ENCODE measurements at regions not wholly inside any gene's neighbourhood (a gene's known extent, or its start where the extent isn't known, plus 50 kb on each side); places are given as distances from the start of the nearest gene placed in this dataset.

GRCh38 chr10:106336874-106337273, 827.6 kb downstream of the SORCS1 start:
- no peaks in the 10 kb centered on the region for H3K36me3 ChIP-seq (replicated peaks in 1 of 2; ENCODE audit: control extremely low read depth in 1 of 2, control insufficient read depth in 1 of 2, extremely low read depth in 1 of 2, insufficient read depth in 2 of 2, low read length in 1 of 2)
- WGBS (ENCODE audit: insufficient coverage), result no CpG with 5 or more reads among the region's 5 CpGs
- H3K27ac ChIP-seq (ENCODE audit: low read length in 2 of 2), result no peak overlapping the region
- no peaks in the 10 kb centered on the region for H3K4me1 Mint-ChIP-seq
- peaks cover 0 to 9% (median 0%) of the 10 kb centered on the region in 3 donors for H3K9me3 ChIP-seq (ENCODE audit: control extremely low read depth in 1 of 3, control insufficient read depth in 2 of 3, insufficient read depth in 1 of 3, low read length in 2 of 3)
- no peak overlapping the region for H3K4me3 ChIP-seq (ENCODE audit: control extremely low read depth in 1 of 5, extremely low read depth in 1 of 5, insufficient read depth in 1 of 5, low read depth in 2 of 5, low read length in 4 of 5)
- TF ChIP-seq EZH2 (IDR thresholded peaks at IDR 0.05; ENCODE audit: borderline replicate concordance, insufficient read depth, low read depth, low read length, poor library complexity, severe bottlenecking), result no peak
- TF ChIP-seq, protein P1, sequence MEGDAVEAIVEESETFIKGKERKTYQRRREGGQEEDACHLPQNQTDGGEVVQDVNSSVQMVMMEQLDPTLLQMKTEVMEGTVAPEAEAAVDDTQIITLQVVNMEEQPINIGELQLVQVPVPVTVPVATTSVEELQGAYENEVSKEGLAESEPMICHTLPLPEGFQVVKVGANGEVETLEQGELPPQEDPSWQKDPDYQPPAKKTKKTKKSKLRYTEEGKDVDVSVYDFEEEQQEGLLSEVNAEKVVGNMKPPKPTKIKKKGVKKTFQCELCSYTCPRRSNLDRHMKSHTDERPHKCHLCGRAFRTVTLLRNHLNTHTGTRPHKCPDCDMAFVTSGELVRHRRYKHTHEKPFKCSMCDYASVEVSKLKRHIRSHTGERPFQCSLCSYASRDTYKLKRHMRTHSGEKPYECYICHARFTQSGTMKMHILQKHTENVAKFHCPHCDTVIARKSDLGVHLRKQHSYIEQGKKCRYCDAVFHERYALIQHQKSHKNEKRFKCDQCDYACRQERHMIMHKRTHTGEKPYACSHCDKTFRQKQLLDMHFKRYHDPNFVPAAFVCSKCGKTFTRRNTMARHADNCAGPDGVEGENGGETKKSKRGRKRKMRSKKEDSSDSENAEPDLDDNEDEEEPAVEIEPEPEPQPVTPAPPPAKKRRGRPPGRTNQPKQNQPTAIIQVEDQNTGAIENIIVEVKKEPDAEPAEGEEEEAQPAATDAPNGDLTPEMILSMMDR (IDR thresholded peaks at IDR 0.05), result no peak
- no peaks in the 10 kb centered on the region for H3K79me2 ChIP-seq (ENCODE audit: control insufficient read depth, insufficient read depth, low read length)
- ChIA-PET POLR2A (no interaction called here), CTCF (no interaction called here)
- no peaks in the 10 kb centered on the region for H4K20me1 ChIP-seq (ENCODE audit: control insufficient read depth, insufficient read depth, low read length, poor library complexity, severe bottlenecking)
- peaks cover 5% of the 10 kb centered on the region for H3K9me3 Mint-ChIP-seq (ENCODE audit: insufficient read depth)
- H3K4me3 Mint-ChIP-seq, result no peak overlapping the region
- H3K27ac Mint-ChIP-seq, result no peak overlapping the region
- H3K27me3 ChIP-seq (replicated peaks in 1 of 4; ENCODE audit: control extremely low read depth in 1 of 4, control insufficient read depth in 3 of 4, insufficient read depth in 4 of 4, low read length in 3 of 4), result no peaks in the 10 kb centered on the region
- no peak for DNase-seq
- ATAC-seq (ENCODE audit: low read depth), result no peak
- H2AFZ ChIP-seq (ENCODE audit: insufficient read depth, low read depth, low read length, poor library complexity, severe bottlenecking), result no peak overlapping the region
- H3K4me2 ChIP-seq (replicated peaks; ENCODE audit: low read depth, low read length, poor library complexity, severe bottlenecking), result no peak overlapping the region
- intact Hi-C loops (cut with micrococcal nuclease), result no loop called here
- H3K4me1 ChIP-seq (ENCODE audit: control insufficient read depth in 2 of 2, insufficient read depth in 2 of 2, low read length in 2 of 2), result no peaks in the 10 kb centered on the region
- H3K9ac ChIP-seq (ENCODE audit: low read length), result no peak overlapping the region
- no peaks in the 10 kb centered on the region for H3K27me3 Mint-ChIP-seq

DNA sequence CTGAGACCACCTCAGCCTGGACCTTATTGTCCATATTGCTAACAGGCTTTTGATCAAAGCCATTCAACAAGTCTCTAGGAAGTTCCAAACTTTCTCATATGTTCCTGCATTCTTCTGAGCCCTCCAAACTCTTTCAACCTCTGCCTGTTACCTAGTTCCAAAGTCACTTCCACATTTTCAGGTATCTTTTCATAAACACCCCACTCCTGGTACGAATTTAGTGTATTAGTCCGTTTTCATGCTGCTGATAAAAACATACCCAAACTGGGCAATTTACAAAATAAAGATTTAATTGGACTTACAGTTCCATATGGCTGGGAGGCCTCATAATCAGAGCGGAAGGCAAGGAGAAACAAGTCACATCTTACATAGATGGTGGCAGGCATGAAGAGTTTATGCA, 836.8 kb downstream of the SORCS1 start:
- DNase-seq, result no peak
- H3K9ac ChIP-seq (ENCODE audit: low read length), result no peak overlapping the region
- peaks cover 10% of the 10 kb centered on the region for H3K9me3 Mint-ChIP-seq (ENCODE audit: insufficient read depth)
- H3K9me3 ChIP-seq (ENCODE audit: control extremely low read depth in 1 of 3, control insufficient read depth in 2 of 3, insufficient read depth in 1 of 3, low read length in 2 of 3), result peaks cover 0 to 10% (median 8%) of the 10 kb centered on the region in 3 donors
- H3K4me3 Mint-ChIP-seq, result no peak overlapping the region
- no peaks in the 10 kb centered on the region for H4K20me1 ChIP-seq (ENCODE audit: control insufficient read depth, insufficient read depth, low read length, poor library complexity, severe bottlenecking)
- WGBS (ENCODE audit: insufficient coverage), result no CpG with 5 or more reads among the region's 3 CpGs
- CTCF ChIA-PET, result no interaction called here
- no peak for ATAC-seq (ENCODE audit: low read depth)
- no peaks in the 10 kb centered on the region for H3K4me1 ChIP-seq (ENCODE audit: control insufficient read depth in 2 of 2, insufficient read depth in 2 of 2, low read length in 2 of 2)
- no peak overlapping the region for H3K4me3 ChIP-seq (ENCODE audit: control extremely low read depth in 1 of 5, extremely low read depth in 1 of 5, insufficient read depth in 1 of 5, low read depth in 2 of 5, low read length in 4 of 5)
- no peaks in the 10 kb centered on the region for H3K27me3 Mint-ChIP-seq
- intact Hi-C loops (cut with micrococcal nuclease), result no loop called here
- H3K79me2 ChIP-seq (ENCODE audit: control insufficient read depth, insufficient read depth, low read length), result no peaks in the 10 kb centered on the region
- H3K27ac ChIP-seq (ENCODE audit: low read length in 2 of 2), result no peak overlapping the region
- no peak for TF ChIP-seq EZH2 (IDR thresholded peaks at IDR 0.05; ENCODE audit: borderline replicate concordance, insufficient read depth, low read depth, low read length, poor library complexity, severe bottlenecking)
- TF ChIP-seq, protein P1 (IDR thresholded peaks at IDR 0.05), result no peak
- no peaks in the 10 kb centered on the region for H3K27me3 ChIP-seq (replicated peaks in 1 of 4; ENCODE audit: control extremely low read depth in 1 of 4, control insufficient read depth in 3 of 4, insufficient read depth in 4 of 4, low read length in 3 of 4)
- H3K27ac Mint-ChIP-seq, result no peak overlapping the region
- POLR2A ChIA-PET, result no interaction called here
- H2AFZ ChIP-seq (ENCODE audit: insufficient read depth, low read depth, low read length, poor library complexity, severe bottlenecking), result no peak overlapping the region
- H3K36me3 ChIP-seq (replicated peaks in 1 of 2; ENCODE audit: control extremely low read depth in 1 of 2, control insufficient read depth in 1 of 2, extremely low read depth in 1 of 2, insufficient read depth in 2 of 2, low read length in 1 of 2), result no peaks in the 10 kb centered on the region
- H3K4me2 ChIP-seq (replicated peaks; ENCODE audit: low read depth, low read length, poor library complexity, severe bottlenecking), result no peak overlapping the region
- no peaks in the 10 kb centered on the region for H3K4me1 Mint-ChIP-seq

All from B cell (primary cell).